Fibroblast of the conjunctiva (primary cell): ENCODE measurements at regions not wholly inside any gene's neighbourhood (a gene's known extent, or its start where the extent isn't known, plus 50 kb on each side); places are given as distances from the start of the nearest gene placed in this dataset.
A peak's percentile ranks its signal among the peaks of the same experiment; 100 is the strongest.
"Not testable (repeated sequence)": the region's sequence is repeated elsewhere in the genome, so short reads cannot be mapped to it uniquely, and the experiment has no call there.

Experiments
- DNase-seq: peaks from one replicate; pipeline ENCODE4 v3.0.0-alpha.2; 2010; ENCODE audit warnings: low read depth

- DNase-seq: no peak
These were observed 237.6 kb downstream of the IKZF2 start for GRCh38 chr2:212913640-212914306.

- DNase-seq: peak; percentile 32
These were observed 238.8 kb downstream of the IKZF2 start for GRCh38 chr2:212912445-212913103.

- DNase-seq: no peak
These were observed 240.4 kb downstream of the IKZF2 start for GRCh38 chr2:212911011-212911410.

GRCh38 chr2:212908682-212909435, 242.6 kb downstream of the IKZF2 start:
- no peak for DNase-seq

- DNase-seq: no peak
These were observed 243.4 kb downstream of the IKZF2 start for GRCh38 chr2:212908031-212908430.

- no peak for DNase-seq
These were observed 244.8 kb downstream of the IKZF2 start for GRCh38 chr2:212906620-212907019.

GRCh38 chr2:212905640-212906201, 245.7 kb downstream of the IKZF2 start:
- no peak for DNase-seq

- DNase-seq: no peak
These were observed 246.8 kb downstream of the IKZF2 start for GRCh38 chr2:212904646-212905045.

GRCh38 chr2:212903413-212903812, 248.0 kb downstream of the IKZF2 start:
- DNase-seq: no peak

- DNase-seq: no peak
These were observed 249.0 kb downstream of the IKZF2 start for GRCh38 chr2:212902421-212902820.

- no peak for DNase-seq
These were observed 249.7 kb downstream of the IKZF2 start for GRCh38 chr2:212901604-212902275.

GRCh38 chr2:212900715-212901114, 250.7 kb downstream of the IKZF2 start:
- no peak for DNase-seq

GRCh38 chr2:212898011-212898410, 253.4 kb downstream of the IKZF2 start:
- no peak for DNase-seq

GRCh38 chr2:212897296-212897695, 254.1 kb downstream of the IKZF2 start:
- DNase-seq: no peak

GRCh38 chr2:212894026-212894425, 257.4 kb downstream of the IKZF2 start:
- DNase-seq: no peak

GRCh38 chr2:212893216-212893615, 258.2 kb downstream of the IKZF2 start:
- DNase-seq: no peak

GRCh38 chr2:212892193-212892592, 259.2 kb downstream of the IKZF2 start:
- DNase-seq: peak; percentile 30

- no peak for DNase-seq
These were observed 259.8 kb downstream of the IKZF2 start for GRCh38 chr2:212891580-212891979.

GRCh38 chr2:212882626-212883025, 268.8 kb downstream of the IKZF2 start:
- no peak for DNase-seq

GRCh38 chr2:212876556-212876955, 274.9 kb downstream of the IKZF2 start:
- not testable (repeated sequence) for DNase-seq

- DNase-seq: not testable (repeated sequence)
These were observed 275.5 kb downstream of the IKZF2 start for GRCh38 chr2:212875950-212876349.

GRCh38 chr2:212873256-212873655, 278.2 kb downstream of the IKZF2 start:
- DNase-seq: no peak
